PC-3 (cell line): ENCODE measurements at regions not wholly inside any gene's neighbourhood (a gene's known extent, or its start where the extent isn't known, plus 50 kb on each side); places are given as distances from the start of the nearest gene placed in this dataset.

Experiments
- ATAC-seq: fragments of 200-7000 bp; cut with Tn5 transposase; 2 replicates; pipeline ENCODE4 v1.9.1; 2020; ENCODE audit warnings: mild to moderate bottlenecking, moderate library complexity
- BruUV-seq: library from RNA; stranded (reverse); fragments of 400-500 nt; replicated peaks from 2 replicates; lab custom pipeline; 2021; lab: Mats Ljungman, UMichigan
- CTCF ChIA-PET: fragments of 300-600 bp; sonication (Branson Sonifier 250); formaldehyde crosslinking; loops from one replicate; lab custom pipeline; 2022; ENCODE audit warnings: antibody characterized with exemption; lab: Charles Lee
- POLR2A ChIA-PET: fragments of 300-600 bp; sonication (Branson Sonifier 250); formaldehyde crosslinking; loops from one replicate; lab custom pipeline; 2022; ENCODE audit warnings: antibody characterized with exemption; ENCODE audit not compliant: unreplicated experiment; lab: Charles Lee
- DNase-seq: peaks from one replicate; pipeline ENCODE4 v3.0.0-alpha.2; 2015
- H2AFZ ChIP-seq: fragments of 300-600 bp; sonication (generic); 2 replicates; pipeline ENCODE4 v1.6.0; 2016; ENCODE audit warnings: antibody characterized with exemption, low read length
- H3F3A ChIP-seq: fragments of 300-600 bp; sonication (generic); one replicate; pipeline ENCODE4 v1.6.0; 2017; ENCODE audit warnings: antibody characterized with exemption, low read length, control low read depth, mild to moderate bottlenecking; ENCODE audit not compliant: unreplicated experiment
- H3K27ac ChIP-seq: fragments of 300-600 bp; sonication (generic); 2 replicates; pipeline ENCODE4 v1.5.1; 2016; ENCODE audit warnings: mild to moderate bottlenecking, low read length
- H3K27me3 ChIP-seq: fragments of 300-600 bp; sonication (generic); 2 replicates; pipeline ENCODE4 v1.6.1; 2016; ENCODE audit warnings: low read length, mixed read lengths
- H3K36me3 ChIP-seq: fragments of 300-600 bp; sonication (generic); 2 replicates; pipeline ENCODE4 v1.6.1; 2016; ENCODE audit warnings: low read depth, mixed run types, low read length, mixed read lengths
- H3K4me1 ChIP-seq: fragments of 300-600 bp; sonication (generic); 2 replicates; pipeline ENCODE4 v1.5.1; 2016; ENCODE audit warnings: low read length; ENCODE audit not compliant: insufficient read depth
- H3K4me2 ChIP-seq: fragments of 300-600 bp; sonication (generic); 2 replicates; pipeline ENCODE4 v1.6.0; 2016; ENCODE audit warnings: low read length
- H3K4me3 ChIP-seq: fragments of 300-600 bp; sonication (generic); 2 replicates; pipeline ENCODE4 v1.5.1; 2016; ENCODE audit warnings: mild to moderate bottlenecking, low read length, mixed read lengths
- H3K79me2 ChIP-seq: fragments of 300-600 bp; sonication (generic); 2 replicates; pipeline ENCODE4 v1.6.1; 2017; ENCODE audit warnings: low read length, mixed read lengths
- H3K9ac ChIP-seq: fragments of 300-600 bp; sonication (generic); 2 replicates; pipeline ENCODE4 v1.6.0; 2016; ENCODE audit warnings: mild to moderate bottlenecking, low read length
- H3K9me2 ChIP-seq: fragments of 300-600 bp; sonication (generic); replicated peaks from 2 replicates; pipeline ENCODE4 v1.6.1; 2016; ENCODE audit warnings: mixed run types, low read length, mixed read lengths
- H3K9me3 ChIP-seq: fragments of 300-600 bp; sonication (generic); 2 replicates; pipeline ENCODE4 v1.6.1; 2016; ENCODE audit warnings: low read length, mixed read lengths
- H4K20me1 ChIP-seq: fragments of 300-600 bp; sonication (generic); 2 replicates; pipeline ENCODE4 v1.6.1; 2016; ENCODE audit warnings: low read length, mixed read lengths
- CTCF ChIP-seq: fragments of 300-600 bp; sonication (generic); conservative IDR thresholded peaks from 2 replicates; pipeline ENCODE4 v1.5.1; 2017; ENCODE audit warnings: antibody characterized with exemption, low read depth, mild to moderate bottlenecking, low read length
- EZH2 ChIP-seq: fragments of 300-600 bp; sonication (generic); IDR thresholded peaks from one replicate; pipeline ENCODE4 v1.6.1; 2017; ENCODE audit warnings: antibody characterized with exemption, mild to moderate bottlenecking, low read length; ENCODE audit not compliant: unreplicated experiment
- EZH2phosphoT487 ChIP-seq: fragments of 300-600 bp; sonication (generic); IDR thresholded peaks from 2 replicates; pipeline ENCODE4 v1.6.1; 2018; ENCODE audit warnings: mild to moderate bottlenecking, antibody characterized with exemption, low read length, borderline replicate concordance
- intact Hi-C: fragments of 100-400 bp; cut with micrococcal nuclease; formaldehyde crosslinking; loops from 2 replicates; pipeline ENCODE4 v1.9.0; 2023

DNA sequence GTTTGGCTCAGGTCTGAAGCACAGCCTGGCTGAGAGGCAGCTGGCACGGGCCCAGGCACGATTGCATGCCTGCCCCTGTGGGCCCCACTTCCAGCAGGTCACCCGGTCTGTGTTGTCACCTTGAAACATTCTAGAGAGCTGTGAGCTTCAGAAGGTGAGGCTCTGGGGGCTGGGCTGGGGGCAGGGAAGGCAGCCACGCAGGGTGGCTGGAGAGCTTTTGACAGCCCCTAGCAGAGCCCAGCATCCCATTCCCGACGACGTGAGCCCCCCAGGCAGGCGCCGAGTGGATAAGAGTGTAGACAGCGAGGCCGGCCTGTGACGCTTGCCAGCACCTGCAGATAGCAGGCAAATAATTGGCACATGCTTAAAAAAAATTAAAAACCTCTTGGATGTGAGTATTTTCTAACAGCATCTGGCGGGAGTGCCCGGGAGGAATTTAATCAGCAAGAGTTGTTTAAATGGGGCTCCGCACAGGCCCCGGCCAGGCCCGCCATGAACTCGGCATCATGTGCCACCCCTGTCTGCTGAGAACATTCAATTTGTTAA, 212.0 kb upstream of the TBX20 start:
- POLR2A ChIA-PET: no interaction called here
- intact Hi-C loops: no loop called here

DNA sequence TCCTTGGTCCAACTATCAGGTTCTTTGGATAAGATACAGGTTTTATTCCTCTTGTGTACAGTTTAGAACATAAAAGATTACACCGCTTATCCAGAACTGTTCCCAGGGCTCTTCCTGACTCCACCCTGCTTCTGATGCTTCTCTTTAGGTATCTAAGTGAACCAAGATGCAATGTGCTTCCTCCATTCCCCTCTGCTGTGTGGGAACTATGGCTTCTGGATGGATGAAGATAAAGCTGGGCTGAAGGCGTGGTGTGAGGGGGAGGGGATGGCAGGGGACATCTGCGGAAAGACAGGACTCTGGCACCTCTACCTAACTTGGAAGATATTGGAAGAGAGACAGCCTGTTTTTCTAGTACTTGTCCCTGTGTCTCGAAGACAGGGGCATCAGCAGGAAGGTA, 209.9 kb upstream of the TBX20 start:
- CTCF ChIA-PET: no interaction called here
- intact Hi-C loops: no loop called here
- no peak overlapping the region for H3K27ac ChIP-seq
- no peak overlapping the region for H3K4me3 ChIP-seq
- H3F3A ChIP-seq: no peaks in the 10 kb centered on the region
- H3K9me3 ChIP-seq: no peaks in the 10 kb centered on the region
- H3K9ac ChIP-seq: no peak overlapping the region
- H3K27me3 ChIP-seq: peaks cover 15% of the 10 kb centered on the region
- H3K9me2 ChIP-seq: no peaks in the 10 kb centered on the region
- H3K4me1 ChIP-seq: no peaks in the 10 kb centered on the region
- DNase-seq (no peak), ATAC-seq (no peak)
- H3K4me2 ChIP-seq: no peak overlapping the region
- TF ChIP-seq CTCF: no peak
- no peak for TF ChIP-seq EZH2
- no peak for TF ChIP-seq EZH2phosphoT487
- BruUV-seq: no TSS peak
- H3K79me2 ChIP-seq: no peaks in the 10 kb centered on the region
- H2AFZ ChIP-seq: no peak overlapping the region
- POLR2A ChIA-PET: no interaction called here
- no peaks in the 10 kb centered on the region for H4K20me1 ChIP-seq
- H3K36me3 ChIP-seq: no peaks in the 10 kb centered on the region

More for the DNA sequence above, 212.0 kb upstream of the TBX20 start:
- ATAC-seq (no peak), DNase-seq (no peak)
- no peaks in the 10 kb centered on the region for H4K20me1 ChIP-seq
- H3K4me2 ChIP-seq: no peak overlapping the region
- no peak overlapping the region for H3K27ac ChIP-seq
- no TSS peak for BruUV-seq
- H3K9ac ChIP-seq: no peak overlapping the region
- H3K9me3 ChIP-seq: no peaks in the 10 kb centered on the region
- H3K9me2 ChIP-seq: no peaks in the 10 kb centered on the region
- TF ChIP-seq EZH2 (no peak), CTCF (no peak), EZH2phosphoT487 (no peak)
- H3F3A ChIP-seq: no peaks in the 10 kb centered on the region
- CTCF ChIA-PET: interaction anchor here (0.5 kb wide), 1 partner anchor 41 kb away, joined by 3 read pairs; no protein-coding TSS in a partner anchor
- H3K27me3 ChIP-seq: peaks cover 23% of the 10 kb centered on the region
- H3K4me1 ChIP-seq: no peaks in the 10 kb centered on the region
- no peaks in the 10 kb centered on the region for H3K36me3 ChIP-seq
- H3K4me3 ChIP-seq: no peak overlapping the region
- H3K79me2 ChIP-seq: no peaks in the 10 kb centered on the region
- no peak overlapping the region for H2AFZ ChIP-seq

DNA sequence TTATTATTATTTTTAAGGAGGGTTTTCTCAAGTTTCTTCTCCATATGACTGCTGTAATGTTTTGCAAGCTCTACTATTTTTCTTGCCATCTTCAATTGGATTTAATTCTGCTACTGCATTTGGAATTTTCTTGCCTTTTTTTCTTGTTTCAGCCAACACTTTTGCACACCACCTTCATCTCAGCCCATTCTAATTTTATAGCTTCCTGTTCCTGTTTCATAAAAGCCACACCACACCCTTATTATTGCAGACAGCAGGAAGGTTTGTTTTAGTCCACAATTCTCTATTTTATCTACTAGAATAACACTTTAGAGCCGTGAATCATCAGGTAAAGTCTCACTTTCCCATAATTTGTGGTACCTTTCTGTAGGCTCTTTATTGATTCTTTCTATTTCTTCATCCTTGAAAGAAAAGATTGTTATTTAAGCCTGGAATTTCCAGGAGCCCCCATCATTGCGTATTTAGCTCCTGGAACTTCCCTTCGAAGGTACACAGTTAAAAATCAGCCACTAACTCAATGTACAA, 209.3 kb upstream of the TBX20 start:
- H3K27me3 ChIP-seq: peaks cover 15% of the 10 kb centered on the region
- H3K27ac ChIP-seq: no peak overlapping the region
- no peak overlapping the region for H3K4me3 ChIP-seq
- no peaks in the 10 kb centered on the region for H3K79me2 ChIP-seq
- H3K4me2 ChIP-seq: no peak overlapping the region
- intact Hi-C loops: no loop called here
- no peaks in the 10 kb centered on the region for H3K36me3 ChIP-seq
- no peak; the same call in 1 of the 2 replicates for ATAC-seq
- ChIA-PET CTCF (no interaction called here), POLR2A (no interaction called here)
- TF ChIP-seq CTCF (no peak), EZH2 (no peak)
- H2AFZ ChIP-seq: no peak overlapping the region
- no peaks in the 10 kb centered on the region for H3K9me3 ChIP-seq
- no TSS peak for BruUV-seq
- H3K9ac ChIP-seq: no peak overlapping the region
- no peaks in the 10 kb centered on the region for H3F3A ChIP-seq
- H4K20me1 ChIP-seq: no peaks in the 10 kb centered on the region
- H3K4me1 ChIP-seq: no peaks in the 10 kb centered on the region
- no peak for DNase-seq
- H3K9me2 ChIP-seq: no peaks in the 10 kb centered on the region
